ENCODE measurements at regions not wholly inside any gene's neighbourhood (a gene's known extent, or its start where the extent isn't known, plus 50 kb on each side); places are given as distances from the start of the nearest gene placed in this dataset.

- no peak overlapping the region for H3K27ac ChIP-seq
- no peak for TF ChIP-seq CTCF (IDR thresholded peaks at IDR 0.05)
- no peak for ATAC-seq
- intact Hi-C loops (cut with DNase I) = no loop called here
- H3K9me3 ChIP-seq = no peaks in the 10 kb centered on the region
- no peaks in the 10 kb centered on the region for H3K27me3 ChIP-seq (ENCODE audit: low read depth)
- no peak overlapping the region for H3K4me3 ChIP-seq
- no peaks in the 10 kb centered on the region for H3K36me3 ChIP-seq
- H3K4me1 ChIP-seq = no peaks in the 10 kb centered on the region
- no peak for DNase-seq
These were observed 424.8 kb downstream of the TMEM38B start for GRCh38 chr9:106119176-106119575.

GRCh38 chr9:106120071-106120470, 425.7 kb downstream of the TMEM38B start:
- no peaks in the 10 kb centered on the region for H3K36me3 ChIP-seq
- TF ChIP-seq CTCF (IDR thresholded peaks at IDR 0.05) = no peak
- ATAC-seq (no peak), DNase-seq (no peak)
- intact Hi-C loops (cut with DNase I) = no loop called here
- H3K27ac ChIP-seq = no peak overlapping the region
- no peak overlapping the region for H3K4me3 ChIP-seq
- H3K27me3 ChIP-seq (ENCODE audit: low read depth) = no peaks in the 10 kb centered on the region
- H3K9me3 ChIP-seq = no peaks in the 10 kb centered on the region
- no peaks in the 10 kb centered on the region for H3K4me1 ChIP-seq

GRCh38 chr9:106127776-106128175, 433.4 kb downstream of the TMEM38B start:
- DNase-seq = no peak
- TF ChIP-seq CTCF (IDR thresholded peaks at IDR 0.05) = no peak
- intact Hi-C loops (cut with DNase I) = no loop called here
- no peaks in the 10 kb centered on the region for H3K27me3 ChIP-seq (ENCODE audit: low read depth)
- no peaks in the 10 kb centered on the region for H3K4me1 ChIP-seq
- no peak for ATAC-seq
- H3K27ac ChIP-seq = no peak overlapping the region
- no peak overlapping the region for H3K4me3 ChIP-seq
- no peaks in the 10 kb centered on the region for H3K9me3 ChIP-seq
- H3K36me3 ChIP-seq = no peaks in the 10 kb centered on the region

GRCh38 chr9:106130374-106130773, 436.0 kb downstream of the TMEM38B start:
- H3K4me1 ChIP-seq = no peaks in the 10 kb centered on the region
- H3K27me3 ChIP-seq (ENCODE audit: low read depth) = no peaks in the 10 kb centered on the region
- H3K4me3 ChIP-seq = no peak overlapping the region
- DNase-seq = no peak
- H3K27ac ChIP-seq = no peak overlapping the region
- no peak for TF ChIP-seq CTCF (IDR thresholded peaks at IDR 0.05)
- intact Hi-C loops (cut with DNase I) = no loop called here
- H3K9me3 ChIP-seq = no peaks in the 10 kb centered on the region
- H3K36me3 ChIP-seq = no peaks in the 10 kb centered on the region
- no peak for ATAC-seq

- no peaks in the 10 kb centered on the region for H3K27me3 ChIP-seq (ENCODE audit: low read depth)
- intact Hi-C loops (cut with DNase I) = no loop called here
- no peak for ATAC-seq
These were observed 449.4 kb downstream of the TMEM38B start for GRCh38 chr9:106143781-106144180.

More at GRCh38 chr9:106143781-106144180, 449.4 kb downstream of the TMEM38B start:
- no peak for DNase-seq
- Histone ChIP-seq H3K9me3 (no peaks in the 10 kb centered on the region), H3K4me1 (no peaks in the 10 kb centered on the region), H3K27ac (no peak overlapping the region), H3K4me3 (no peak overlapping the region), H3K36me3 (no peaks in the 10 kb centered on the region)
- no peak for TF ChIP-seq CTCF (IDR thresholded peaks at IDR 0.05)
